PC-3 (cell line): ENCODE measurements at regions not wholly inside any gene's neighbourhood (a gene's known extent, or its start where the extent isn't known, plus 50 kb on each side); places are given as distances from the start of the nearest gene placed in this dataset.

Experiments used
- EZH2phosphoT487 ChIP-seq: fragments of 300-600 bp; sonication (generic); IDR thresholded peaks from 2 replicates; pipeline ENCODE4 v1.6.1; 2018; ENCODE audit warnings: mild to moderate bottlenecking, antibody characterized with exemption, low read length, borderline replicate concordance
- TF ChIP-seq, protein P1 (sequence below): fragments of 300-600 bp; sonication (generic); conservative IDR thresholded peaks from 2 replicates; pipeline ENCODE4 v1.5.1; 2017; ENCODE audit warnings: antibody characterized with exemption, low read depth, mild to moderate bottlenecking, low read length

DNA sequence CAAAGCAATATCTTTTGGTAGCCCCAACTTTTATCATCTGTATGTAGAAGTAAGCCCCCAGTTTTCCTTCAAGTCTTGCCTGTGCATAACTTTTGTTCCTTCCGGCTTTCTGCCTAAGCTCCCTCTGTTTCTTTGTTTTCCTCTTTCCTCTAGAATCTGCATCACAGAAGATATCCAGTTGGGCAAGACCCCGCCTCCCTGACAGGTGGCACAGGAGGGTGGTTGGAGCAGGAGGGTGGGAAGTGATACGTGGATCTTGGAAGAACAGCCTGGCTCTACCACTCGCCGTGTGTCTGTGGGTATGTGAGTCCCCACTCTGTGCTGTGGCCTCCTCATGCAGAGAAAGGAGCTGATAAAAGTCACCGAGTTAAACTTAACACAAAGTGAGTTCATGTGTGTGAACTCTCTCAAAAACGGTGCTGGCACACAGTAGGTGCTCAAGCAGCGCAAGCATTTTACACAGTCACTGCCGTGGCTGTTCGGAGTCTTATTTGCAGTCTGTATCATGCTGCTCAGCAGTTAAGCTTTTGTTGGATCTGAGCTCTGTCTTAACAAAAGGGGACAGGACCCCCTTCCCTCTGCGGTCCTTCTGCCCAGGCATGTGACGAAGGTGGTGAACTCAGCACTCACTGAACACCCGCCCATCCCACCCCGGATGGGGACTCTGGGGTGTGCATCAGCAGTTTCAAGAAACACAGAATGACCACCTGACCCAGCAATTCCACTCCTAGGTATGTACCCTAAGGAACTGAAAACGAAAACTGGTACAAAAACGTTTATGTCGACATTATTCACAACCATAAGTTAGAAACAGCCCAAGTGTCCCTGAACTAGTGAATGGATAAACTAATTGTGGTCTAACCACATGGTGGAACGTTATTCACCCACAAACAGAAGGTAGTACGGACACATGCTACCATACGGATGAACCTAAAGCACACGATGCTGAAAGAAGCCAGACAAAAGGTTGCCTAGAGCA, 249.1 kb downstream of the CTTN start:
- TF ChIP-seq, protein P1, sequence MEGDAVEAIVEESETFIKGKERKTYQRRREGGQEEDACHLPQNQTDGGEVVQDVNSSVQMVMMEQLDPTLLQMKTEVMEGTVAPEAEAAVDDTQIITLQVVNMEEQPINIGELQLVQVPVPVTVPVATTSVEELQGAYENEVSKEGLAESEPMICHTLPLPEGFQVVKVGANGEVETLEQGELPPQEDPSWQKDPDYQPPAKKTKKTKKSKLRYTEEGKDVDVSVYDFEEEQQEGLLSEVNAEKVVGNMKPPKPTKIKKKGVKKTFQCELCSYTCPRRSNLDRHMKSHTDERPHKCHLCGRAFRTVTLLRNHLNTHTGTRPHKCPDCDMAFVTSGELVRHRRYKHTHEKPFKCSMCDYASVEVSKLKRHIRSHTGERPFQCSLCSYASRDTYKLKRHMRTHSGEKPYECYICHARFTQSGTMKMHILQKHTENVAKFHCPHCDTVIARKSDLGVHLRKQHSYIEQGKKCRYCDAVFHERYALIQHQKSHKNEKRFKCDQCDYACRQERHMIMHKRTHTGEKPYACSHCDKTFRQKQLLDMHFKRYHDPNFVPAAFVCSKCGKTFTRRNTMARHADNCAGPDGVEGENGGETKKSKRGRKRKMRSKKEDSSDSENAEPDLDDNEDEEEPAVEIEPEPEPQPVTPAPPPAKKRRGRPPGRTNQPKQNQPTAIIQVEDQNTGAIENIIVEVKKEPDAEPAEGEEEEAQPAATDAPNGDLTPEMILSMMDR = no peak
- TF ChIP-seq EZH2phosphoT487 = no peak
